NCI-H460 (cell line): ENCODE measurements at regions not wholly inside any gene's neighbourhood (a gene's known extent, or its start where the extent isn't known, plus 50 kb on each side); places are given as distances from the start of the nearest gene placed in this dataset.
"Not testable (repeated sequence)": the region's sequence is repeated elsewhere in the genome, so short reads cannot be mapped to it uniquely, and the experiment has no call there.

ENCODE experiments used
- DNase-seq: peaks from one replicate; pipeline ENCODE4 v3.0.0-alpha.2; 2016; ENCODE audit warnings: low read depth; ENCODE audit errors: extremely low read depth

GRCh38 chr3:181969925-181970324 is 258.2 kb downstream of the SOX2 start:
- DNase-seq = no peak

- DNase-seq = no peak
These were observed 259.7 kb downstream of the SOX2 start for GRCh38 chr3:181971424-181971823.

- no peak for DNase-seq
These were observed 262.5 kb downstream of the SOX2 start for GRCh38 chr3:181974198-181974597.

- DNase-seq = no peak
These were observed 264.8 kb downstream of the SOX2 start for GRCh38 chr3:181976526-181976925.

GRCh38 chr3:181985386-181985785 is 273.7 kb downstream of the SOX2 start:
- no peak for DNase-seq

GRCh38 chr3:181987736-181988135 is 276.0 kb downstream of the SOX2 start:
- no peak for DNase-seq

GRCh38 chr3:181998828-181999227 is 287.1 kb downstream of the SOX2 start:
- DNase-seq = no peak

GRCh38 chr3:181999314-181999713 is 287.6 kb downstream of the SOX2 start:
- no peak for DNase-seq

- no peak for DNase-seq
These were observed 288.7 kb downstream of the SOX2 start for GRCh38 chr3:182000447-182000846.

- no peak for DNase-seq
These were observed 293.5 kb downstream of the SOX2 start for GRCh38 chr3:182005219-182005618.

GRCh38 chr3:182005701-182006100 is 294.0 kb downstream of the SOX2 start:
- DNase-seq = no peak

GRCh38 chr3:182006431-182006830 is 294.7 kb downstream of the SOX2 start:
- no peak for DNase-seq

- DNase-seq = no peak
These were observed 295.7 kb downstream of the SOX2 start for GRCh38 chr3:182007441-182007840.

- no peak for DNase-seq
These were observed 306.6 kb downstream of the SOX2 start for GRCh38 chr3:182018361-182018760.

- DNase-seq = no peak
These were observed 308.2 kb downstream of the SOX2 start for GRCh38 chr3:182019926-182020325.

- no peak for DNase-seq
These were observed 312.1 kb downstream of the SOX2 start for GRCh38 chr3:182023843-182024242.

GRCh38 chr3:182027366-182027765 is 315.6 kb downstream of the SOX2 start:
- DNase-seq = no peak

- no peak for DNase-seq
These were observed 316.4 kb downstream of the SOX2 start for GRCh38 chr3:182028081-182028480.

GRCh38 chr3:182034231-182034630 is 322.5 kb downstream of the SOX2 start:
- not testable (repeated sequence) for DNase-seq

- no peak for DNase-seq
These were observed 323.6 kb downstream of the SOX2 start for GRCh38 chr3:182035324-182035723.

GRCh38 chr3:182036382-182036781 is 324.7 kb downstream of the SOX2 start:
- DNase-seq = no peak

- no peak for DNase-seq
These were observed 330.1 kb downstream of the SOX2 start for GRCh38 chr3:182041668-182042291.

GRCh38 chr3:182045736-182046135 is 334.0 kb downstream of the SOX2 start:
- DNase-seq = no peak
